VCaP (cell line): ENCODE measurements at regions not wholly inside any gene's neighbourhood (a gene's known extent, or its start where the extent isn't known, plus 50 kb on each side); places are given as distances from the start of the nearest gene placed in this dataset.
"Not testable (repeated sequence)": the region's sequence is repeated elsewhere in the genome, so short reads cannot be mapped to it uniquely, and the experiment has no call there.

ENCODE experiments used
- H3K27ac ChIP-seq: fragments of 450-650 bp; 2 replicates; pipeline ENCODE4 v1.5.1; 2017
- TF ChIP-seq, protein P1 (sequence below): fragments of 450-650 bp; conservative IDR thresholded peaks from 2 replicates; pipeline ENCODE4 v1.5.1; 2017; ENCODE audit warnings: mild to moderate bottlenecking, moderate library complexity

DNA sequence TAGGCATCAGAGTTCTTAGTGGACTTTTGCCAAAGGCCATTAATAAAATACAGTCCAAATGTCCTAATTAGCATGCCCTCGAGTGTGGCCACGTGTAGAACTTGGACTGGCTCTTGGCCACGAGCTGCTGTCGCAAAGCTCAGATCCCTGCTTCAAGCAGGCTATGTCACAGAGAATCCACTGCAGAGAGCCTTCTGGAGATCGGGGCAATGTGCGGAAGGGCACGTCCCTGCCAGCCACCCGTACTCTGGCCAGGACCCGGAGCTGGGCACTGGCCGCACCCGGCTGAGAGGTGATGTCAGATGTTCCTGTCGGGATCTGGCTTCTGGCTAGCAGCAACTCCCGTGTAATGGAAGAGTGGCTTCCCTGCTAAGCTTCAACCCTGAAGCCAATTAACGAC is 432.7 kb upstream of the ID2 start:
- TF ChIP-seq, protein P1, sequence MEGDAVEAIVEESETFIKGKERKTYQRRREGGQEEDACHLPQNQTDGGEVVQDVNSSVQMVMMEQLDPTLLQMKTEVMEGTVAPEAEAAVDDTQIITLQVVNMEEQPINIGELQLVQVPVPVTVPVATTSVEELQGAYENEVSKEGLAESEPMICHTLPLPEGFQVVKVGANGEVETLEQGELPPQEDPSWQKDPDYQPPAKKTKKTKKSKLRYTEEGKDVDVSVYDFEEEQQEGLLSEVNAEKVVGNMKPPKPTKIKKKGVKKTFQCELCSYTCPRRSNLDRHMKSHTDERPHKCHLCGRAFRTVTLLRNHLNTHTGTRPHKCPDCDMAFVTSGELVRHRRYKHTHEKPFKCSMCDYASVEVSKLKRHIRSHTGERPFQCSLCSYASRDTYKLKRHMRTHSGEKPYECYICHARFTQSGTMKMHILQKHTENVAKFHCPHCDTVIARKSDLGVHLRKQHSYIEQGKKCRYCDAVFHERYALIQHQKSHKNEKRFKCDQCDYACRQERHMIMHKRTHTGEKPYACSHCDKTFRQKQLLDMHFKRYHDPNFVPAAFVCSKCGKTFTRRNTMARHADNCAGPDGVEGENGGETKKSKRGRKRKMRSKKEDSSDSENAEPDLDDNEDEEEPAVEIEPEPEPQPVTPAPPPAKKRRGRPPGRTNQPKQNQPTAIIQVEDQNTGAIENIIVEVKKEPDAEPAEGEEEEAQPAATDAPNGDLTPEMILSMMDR: no peak
- no peak overlapping the region for H3K27ac ChIP-seq

DNA sequence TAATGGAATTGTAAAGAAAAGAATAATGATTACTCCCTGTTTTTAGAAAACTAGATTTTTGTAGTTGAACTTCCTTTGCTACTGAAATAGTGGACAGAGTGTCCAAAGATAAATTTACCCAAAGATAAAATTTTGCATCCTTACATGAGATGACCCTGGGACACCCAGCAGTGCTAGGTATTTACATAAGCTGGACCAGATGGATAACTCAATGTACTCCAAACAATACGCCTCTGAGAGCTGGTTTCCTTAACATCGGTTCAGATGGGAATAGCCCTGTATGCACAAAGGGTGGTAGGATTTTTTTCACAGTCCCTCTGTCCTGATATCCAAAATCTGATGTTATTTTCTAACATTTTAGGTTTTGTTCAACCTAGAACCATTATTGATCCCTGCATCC is 432.1 kb upstream of the ID2 start:
- TF ChIP-seq, protein P1: no peak
- no peak overlapping the region for H3K27ac ChIP-seq

DNA sequence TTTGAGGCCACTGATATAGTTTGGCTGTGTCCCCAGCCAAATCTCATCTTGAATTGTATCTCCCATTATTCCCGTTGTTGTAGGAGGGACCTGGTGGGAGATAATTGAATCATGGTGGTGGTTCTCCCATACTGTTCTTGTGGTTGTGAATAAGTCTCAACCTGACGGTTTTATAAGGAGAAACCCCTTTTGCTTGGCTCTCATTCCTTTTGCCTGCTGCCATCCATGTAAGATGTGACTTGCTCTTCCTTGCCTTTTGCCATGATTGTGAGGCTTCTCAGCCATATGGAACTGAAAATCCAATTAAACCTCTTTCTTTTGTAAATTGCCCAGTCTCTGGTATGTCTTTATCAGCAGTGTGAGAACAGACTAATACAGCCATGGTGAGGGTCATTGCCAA is 431.6 kb upstream of the ID2 start:
- H3K27ac ChIP-seq: not testable (repeated sequence)

DNA sequence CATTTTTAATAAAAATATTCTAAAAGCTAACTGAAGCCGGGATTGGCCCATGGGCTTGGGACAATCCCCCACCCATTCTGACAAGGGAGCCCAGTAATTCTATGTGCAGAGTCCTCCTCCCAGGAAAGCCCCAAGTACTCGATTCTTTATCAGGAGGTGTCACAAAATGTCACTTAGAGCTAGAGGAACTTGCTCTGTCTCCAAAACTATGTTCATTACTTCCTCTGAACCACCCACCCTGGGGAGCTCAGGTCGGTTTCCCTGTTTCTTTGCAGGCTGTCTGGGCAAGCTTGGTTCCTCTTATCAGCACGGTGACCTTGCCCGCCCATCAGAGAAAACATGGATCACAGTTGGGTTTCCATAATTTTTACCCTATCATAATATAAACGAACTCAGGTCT is 430.6 kb upstream of the ID2 start:
- TF ChIP-seq, protein P1: no peak
- H3K27ac ChIP-seq: no peak overlapping the region

DNA sequence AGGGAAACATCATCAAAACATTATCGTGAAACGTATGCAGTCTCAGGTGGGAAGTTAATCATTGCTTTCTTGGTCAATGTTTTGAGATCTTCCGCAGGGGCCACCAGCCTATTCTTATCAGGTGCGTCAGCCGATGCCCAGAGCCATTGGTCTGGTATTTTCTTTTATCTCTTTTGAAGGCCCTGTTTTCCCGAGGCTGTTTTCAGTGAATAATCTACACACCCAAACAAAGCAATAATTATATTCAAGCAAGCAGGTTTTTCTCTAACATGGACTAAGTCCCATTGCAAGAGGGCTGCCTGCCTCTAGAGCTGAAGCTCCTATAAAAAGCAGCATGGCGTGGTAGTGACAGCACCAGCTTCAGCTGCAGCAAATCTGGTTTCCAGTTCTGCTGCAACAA is 430.0 kb upstream of the ID2 start:
- TF ChIP-seq, protein P1: no peak
- no peak overlapping the region for H3K27ac ChIP-seq

DNA sequence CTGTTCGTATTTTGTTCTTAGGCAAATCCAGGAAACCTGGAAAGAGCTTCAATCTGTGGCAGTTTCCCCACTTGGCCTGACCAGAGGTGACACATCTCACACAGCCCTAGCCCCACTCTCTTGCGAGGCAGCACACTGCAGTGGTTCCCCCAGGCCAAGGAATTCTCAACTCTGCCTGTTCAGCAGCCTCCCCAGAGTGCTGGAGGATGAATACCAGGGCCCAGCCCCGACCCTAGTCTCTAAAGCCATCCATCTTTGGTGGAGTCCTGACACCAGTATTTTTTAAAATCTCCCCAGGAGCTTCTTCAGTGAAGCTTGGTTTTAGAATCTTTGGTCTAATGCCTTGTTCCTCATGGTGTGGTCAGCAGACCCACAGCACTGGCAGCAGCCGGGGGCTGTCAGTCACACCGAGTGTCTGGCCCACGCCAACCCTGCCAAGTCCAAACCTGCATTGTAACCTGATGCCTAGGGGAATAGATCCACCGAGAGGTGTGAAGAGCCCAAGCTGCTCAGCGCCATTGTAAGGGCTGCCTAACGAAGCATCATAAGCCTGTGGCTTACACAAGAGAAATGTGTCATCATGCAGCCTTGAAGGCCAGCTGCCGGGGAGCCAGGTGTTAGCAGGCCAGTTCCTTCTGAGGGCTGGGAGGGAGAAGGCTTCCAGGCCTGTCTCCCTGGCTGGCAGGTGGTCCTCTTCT is 428.7 kb upstream of the ID2 start:
- TF ChIP-seq, protein P1: no peak
- no peak overlapping the region for H3K27ac ChIP-seq

DNA sequence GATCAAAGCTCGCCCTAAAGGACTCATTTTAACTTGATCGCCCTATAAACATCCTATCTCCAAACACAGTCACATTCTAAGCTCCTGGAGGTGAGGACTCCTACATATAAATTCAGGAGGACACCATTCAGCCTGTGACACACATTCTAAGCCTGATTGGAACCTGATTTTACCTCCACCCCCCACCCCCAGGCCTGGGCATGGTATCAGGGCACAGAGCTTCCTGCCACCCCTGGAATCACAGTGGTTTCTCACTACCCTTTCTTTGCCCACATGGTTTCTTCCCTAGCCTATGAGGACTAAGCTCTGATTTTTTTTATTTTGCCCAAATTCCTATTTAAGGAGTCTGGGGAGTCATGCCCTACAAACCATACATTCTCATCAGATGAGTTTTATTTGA is 428.1 kb upstream of the ID2 start:
- TF ChIP-seq, protein P1: no peak
- H3K27ac ChIP-seq: no peak overlapping the region

DNA sequence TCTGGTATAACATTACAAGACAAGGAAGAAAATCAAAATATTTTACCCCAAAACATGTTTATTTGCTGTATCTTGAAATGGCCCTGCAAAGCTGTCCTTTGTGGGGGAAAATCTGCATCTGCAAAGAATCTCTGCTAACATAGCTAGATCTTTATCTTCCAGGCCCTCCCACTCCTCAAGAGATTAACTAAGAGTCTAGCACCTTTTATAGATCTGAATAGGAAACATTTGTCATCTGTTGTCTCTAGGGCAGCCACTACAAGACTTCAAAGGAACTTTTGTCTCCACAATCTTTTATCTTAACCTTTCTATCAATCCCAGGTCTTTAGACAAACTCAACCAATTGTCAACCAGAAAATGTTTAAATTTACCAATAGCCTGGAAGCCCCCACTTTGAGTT is 427.6 kb upstream of the ID2 start:
- H3K27ac ChIP-seq: not testable (repeated sequence)
